Natural killer cell (primary cell): ENCODE measurements at regions not wholly inside any gene's neighbourhood (a gene's known extent, or its start where the extent isn't known, plus 50 kb on each side); places are given as distances from the start of the nearest gene placed in this dataset.

Experiments
- ATAC-seq, 3 donors: fragments of 150-1000 bp in 2 of 3; fragments of 200-7000 bp in 1 of 3; cut with Tn5 transposase; 1 replicate in 1 of 3; 2 replicates in 2 of 3; pipeline ENCODE4 v1.10.0; 2021; ENCODE audit warnings: mild to moderate bottlenecking in 2 of 3, moderate library complexity in 2 of 3
- DNase-seq, 2 donors: peaks; one replicate each; pipeline versions ENCODE4 v3.0.0 to v3.0.0-alpha.2; 2013 to 2021; ENCODE audit warnings: mixed read lengths in 1 of 2
- H3K27ac ChIP-seq: one replicate; pipeline ENCODE4 v1.5.1; 2013; ENCODE audit warnings: mild to moderate bottlenecking, low read length
- H3K27me3 ChIP-seq: one replicate; pipeline ENCODE4 v1.6.1; 2013; ENCODE audit warnings: low read length; ENCODE audit not compliant: control insufficient read depth, insufficient read depth
- H3K36me3 ChIP-seq: one replicate; pipeline ENCODE4 v1.6.1; 2013; ENCODE audit warnings: low read length; ENCODE audit not compliant: control insufficient read depth, insufficient read depth
- H3K4me1 ChIP-seq: one replicate; pipeline ENCODE4 v1.6.1; 2013; ENCODE audit warnings: low read length; ENCODE audit not compliant: control insufficient read depth, insufficient read depth
- H3K4me3 ChIP-seq: one replicate; pipeline ENCODE4 v1.5.1; 2013; ENCODE audit warnings: low read length
- H3K9me3 ChIP-seq: one replicate; pipeline ENCODE4 v1.6.1; 2013; ENCODE audit warnings: low read length; ENCODE audit not compliant: control insufficient read depth, insufficient read depth
- H3K27ac Mint-ChIP-seq, 2 donors: one replicate each; pipeline ENCODE4 v1.8.0; 2022; ENCODE audit warnings: mild to moderate bottlenecking in 2 of 2, mixed read lengths in 2 of 2, moderate library complexity in 1 of 2
- H3K27me3 Mint-ChIP-seq, 2 donors: one replicate each; pipeline ENCODE4 v1.8.0; 2022; ENCODE audit warnings: low read depth in 2 of 2, mixed read lengths in 2 of 2
- H3K36me3 Mint-ChIP-seq: one replicate; pipeline ENCODE4 v1.8.0; 2022; ENCODE audit warnings: mixed read lengths
- H3K4me1 Mint-ChIP-seq, 2 donors: one replicate each; pipeline ENCODE4 v1.8.0; 2022; ENCODE audit warnings: mixed read lengths in 2 of 2
- H3K4me3 Mint-ChIP-seq: one replicate; pipeline ENCODE4 v1.8.0; 2022; ENCODE audit warnings: mild to moderate bottlenecking, moderate library complexity, mixed read lengths
- H3K9me3 Mint-ChIP-seq, 2 donors: one replicate each; pipeline ENCODE4 v1.8.0; 2022; ENCODE audit warnings: mixed read lengths in 2 of 2
- CTCF ChIP-seq: fragments of 200-600 bp; IDR thresholded peaks from one replicate; pipeline ENCODE4 v1.8.0; 2022; ENCODE audit warnings: antibody characterized with exemption
- WGBS: methylation state at CpG from one replicate; pipeline ENCODE4 v1.1.7; 2013; ENCODE audit warnings: missing lambda C conversion rate; ENCODE audit not compliant: insufficient coverage; 5-methylcytosine and 5-hydroxymethylcytosine counted together
- intact Hi-C: fragments of 100-400 bp; cut with micrococcal nuclease; formaldehyde crosslinking; loops from one replicate; pipeline ENCODE4 v1.14.2; 2022

- no peaks in the 10 kb centered on the region for H3K9me3 Mint-ChIP-seq
- DNase-seq (no peak), ATAC-seq (no peak)
- Histone ChIP-seq H3K9me3 (no peaks in the 10 kb centered on the region), H3K27ac (no peak overlapping the region), H3K4me1 (no peaks in the 10 kb centered on the region), H3K27me3 (no peaks in the 10 kb centered on the region), H3K36me3 (no peaks in the 10 kb centered on the region), H3K4me3 (no peak overlapping the region)
- intact Hi-C loops: no loop called here
- H3K27ac Mint-ChIP-seq: no peak overlapping the region
- WGBS: 69% methylated on average over 5 of the region's 8 CpGs
- no peaks in the 10 kb centered on the region for H3K4me1 Mint-ChIP-seq
- H3K4me3 Mint-ChIP-seq: no peak overlapping the region
- no peaks in the 10 kb centered on the region for H3K36me3 Mint-ChIP-seq
- TF ChIP-seq CTCF: no peak
- peaks cover 14 to 40% of the 10 kb centered on the region in 2 donors for H3K27me3 Mint-ChIP-seq
Measured at GRCh38 chr6:1043458-1043836, 268.5 kb upstream of the FOXQ1 start.

- Histone ChIP-seq H3K9me3 (no peaks in the 10 kb centered on the region), H3K4me3 (no peak overlapping the region), H3K36me3 (no peaks in the 10 kb centered on the region), H3K4me1 (no peaks in the 10 kb centered on the region), H3K27ac (no peak overlapping the region), H3K27me3 (no peaks in the 10 kb centered on the region)
- Mint-ChIP-seq H3K9me3 (no peaks in the 10 kb centered on the region), H3K36me3 (no peaks in the 10 kb centered on the region), H3K27me3 (peaks cover 11 to 33% of the 10 kb centered on the region in 2 donors), H3K27ac (no peak overlapping the region), H3K4me3 (no peak overlapping the region), H3K4me1 (no peaks in the 10 kb centered on the region)
- WGBS: 89% methylated on average over 14 of the region's 15 CpGs
- no peak for TF ChIP-seq CTCF
- intact Hi-C loops: no loop called here
- no peak for DNase-seq
- ATAC-seq: no peak
Measured at GRCh38 chr6:1042583-1043457, 269.1 kb upstream of the FOXQ1 start.

GRCh38 chr6:1040393-1040792, 271.5 kb upstream of the FOXQ1 start:
- Histone ChIP-seq H3K27me3 (no peaks in the 10 kb centered on the region), H3K27ac (no peak overlapping the region), H3K4me3 (no peak overlapping the region), H3K4me1 (no peaks in the 10 kb centered on the region), H3K36me3 (no peaks in the 10 kb centered on the region), H3K9me3 (no peaks in the 10 kb centered on the region)
- H3K4me1 Mint-ChIP-seq: no peaks in the 10 kb centered on the region
- no peak for DNase-seq
- TF ChIP-seq CTCF: no peak
- no peaks in the 10 kb centered on the region for H3K36me3 Mint-ChIP-seq
- intact Hi-C loops: no loop called here
- H3K4me3 Mint-ChIP-seq: no peak overlapping the region
- H3K27me3 Mint-ChIP-seq: peaks cover 21 to 34% of the 10 kb centered on the region in 2 donors
- no peak for ATAC-seq
- WGBS: 78% methylated on average over 12 of the region's 12 CpGs
- H3K9me3 Mint-ChIP-seq: no peaks in the 10 kb centered on the region
- no peak overlapping the region for H3K27ac Mint-ChIP-seq

- Mint-ChIP-seq H3K4me1 (no peaks in the 10 kb centered on the region), H3K36me3 (no peaks in the 10 kb centered on the region), H3K27ac (no peak overlapping the region), H3K4me3 (no peak overlapping the region), H3K9me3 (no peaks in the 10 kb centered on the region), H3K27me3 (peaks cover 21 to 39% of the 10 kb centered on the region in 2 donors)
- no peak overlapping the region for H3K27ac ChIP-seq
- H3K27me3 ChIP-seq: no peaks in the 10 kb centered on the region
- intact Hi-C loops: no loop called here
- DNase-seq (no peak), ATAC-seq (no peak)
- no peaks in the 10 kb centered on the region for H3K9me3 ChIP-seq
- 76% methylated on average over 2 of the region's 2 CpGs for WGBS
- no peaks in the 10 kb centered on the region for H3K36me3 ChIP-seq
- H3K4me1 ChIP-seq: no peaks in the 10 kb centered on the region
- no peak for TF ChIP-seq CTCF
- H3K4me3 ChIP-seq: no peak overlapping the region
Measured at GRCh38 chr6:1039746-1040145, 272.2 kb upstream of the FOXQ1 start.
